Stimulated activated CD8-positive, alpha-beta memory T cell treated with anti-CD3 and anti-CD28 coated beads, Interleukin-4, amount 100 ng/mL, for 1 hour (primary cell): ENCODE measurements at regions not wholly inside any gene's neighbourhood (a gene's known extent, or its start where the extent isn't known, plus 50 kb on each side); places are given as distances from the start of the nearest gene placed in this dataset.

Source experiments
- DNase-seq, 2 donors: peaks; one replicate each; pipeline ENCODE4 v3.0.0-alpha.2; 2020; ENCODE audit warnings: low read depth in 2 of 2, low spot score in 1 of 2

- no peak for DNase-seq
These were observed 733.0 kb upstream of the DPPA4 start for GRCh38 chr3:110070161-110070916.

GRCh38 chr3:110074095-110074494, 736.7 kb upstream of the DPPA4 start:
- no peak for DNase-seq

GRCh38 chr3:110077093-110077492, 739.7 kb upstream of the DPPA4 start:
- DNase-seq = no peak

- no peak for DNase-seq
These were observed 756.1 kb upstream of the DPPA4 start for GRCh38 chr3:110093411-110093810.

- no peak for DNase-seq
These were observed 756.6 kb upstream of the DPPA4 start for GRCh38 chr3:110093812-110094401.

- DNase-seq = no peak
These were observed 762.4 kb upstream of the DPPA4 start for GRCh38 chr3:110099711-110100110.

GRCh38 chr3:110101361-110101760, 764.0 kb upstream of the DPPA4 start:
- DNase-seq = no peak

GRCh38 chr3:110106805-110107204, 769.5 kb upstream of the DPPA4 start:
- DNase-seq = no peak

- DNase-seq = no peak
These were observed 786.6 kb upstream of the DPPA4 start for GRCh38 chr3:110123946-110124345.

- DNase-seq = no peak
These were observed 788.7 kb upstream of the DPPA4 start for GRCh38 chr3:110126065-110126464.

- DNase-seq = no peak
These were observed 796.6 kb upstream of the DPPA4 start for GRCh38 chr3:110133971-110134370.

GRCh38 chr3:110139048-110139447, 801.7 kb upstream of the DPPA4 start:
- DNase-seq = no peak

- DNase-seq = no peak
These were observed 802.5 kb upstream of the DPPA4 start for GRCh38 chr3:110139821-110140220.

- DNase-seq = no peak
These were observed 812.4 kb upstream of the DPPA4 start for GRCh38 chr3:110149763-110150162.

GRCh38 chr3:110157221-110157620, 819.9 kb upstream of the DPPA4 start:
- DNase-seq = no peak

- no peak for DNase-seq
These were observed 827.5 kb upstream of the DPPA4 start for GRCh38 chr3:110164632-110165369.

GRCh38 chr3:110165370-110165743, 828.0 kb upstream of the DPPA4 start:
- DNase-seq = no peak

GRCh38 chr3:110165753-110166152, 828.4 kb upstream of the DPPA4 start:
- DNase-seq = no peak

- DNase-seq = no peak
These were observed 829.4 kb upstream of the DPPA4 start for GRCh38 chr3:110166791-110167190.

GRCh38 chr3:110174908-110175307, 837.6 kb upstream of the DPPA4 start:
- no peak for DNase-seq

GRCh38 chr3:110178965-110179364, 841.6 kb upstream of the DPPA4 start:
- no peak for DNase-seq

- no peak for DNase-seq
These were observed 843.4 kb upstream of the DPPA4 start for GRCh38 chr3:110180733-110181132.
